IPS-NIHi11 (cell line): ENCODE measurements at regions not wholly inside any gene's neighbourhood (a gene's known extent, or its start where the extent isn't known, plus 50 kb on each side); places are given as distances from the start of the nearest gene placed in this dataset.
"Not testable (repeated sequence)": the region's sequence is repeated elsewhere in the genome, so short reads cannot be mapped to it uniquely, and the experiment has no call there.

Experiments used
- DNase-seq: peaks from one replicate; pipeline ENCODE4 v3.0.0; 2012; ENCODE audit warnings: mixed read lengths, low spot score

DNA sequence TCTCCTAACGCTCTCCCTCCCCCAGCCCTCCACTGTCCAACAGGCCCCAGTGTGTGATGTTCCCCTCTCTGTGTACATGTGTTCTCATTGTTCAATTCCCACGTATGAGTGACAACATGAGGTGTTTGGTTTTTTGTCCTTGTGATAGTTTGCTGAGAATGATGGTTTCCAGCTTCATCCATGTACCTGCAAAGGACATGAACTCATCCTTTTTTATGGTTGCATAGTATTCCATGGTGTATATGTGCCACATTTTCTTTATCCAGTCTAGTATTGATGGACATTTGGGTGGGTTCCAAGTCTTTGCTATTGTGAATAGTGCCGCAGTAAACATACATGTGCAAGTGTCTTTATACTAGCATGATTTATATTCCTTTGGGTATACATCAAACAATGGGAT, 347.4 kb downstream of the MAGEE1 start:
- DNase-seq = not testable (repeated sequence)

DNA sequence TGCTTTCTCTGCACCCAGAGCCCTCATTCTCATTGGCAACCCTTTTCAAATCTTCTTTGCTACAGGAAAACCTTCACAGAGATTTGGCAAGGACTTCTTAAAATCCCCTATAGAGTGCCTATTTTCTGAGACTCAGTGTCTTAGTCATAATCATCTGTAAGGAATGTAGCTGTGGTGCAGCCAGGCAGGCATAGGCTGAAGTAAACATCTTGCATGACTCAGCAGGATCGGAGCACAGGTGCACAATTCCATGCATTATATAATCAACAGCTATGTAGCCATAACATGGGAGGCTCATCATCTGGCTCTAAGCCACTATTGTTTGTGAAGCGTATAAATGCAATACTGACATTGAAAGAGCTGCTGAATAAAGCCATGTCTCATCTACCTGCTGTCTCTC, 368.8 kb downstream of the MAGEE1 start:
- no peak for DNase-seq

- no peak for DNase-seq
Observed at GRCh38 chrX:76802708-76803107, 375.2 kb downstream of the MAGEE1 start.

GRCh38 chrX:76815754-76816153, 388.2 kb downstream of the MAGEE1 start:
- DNase-seq = no peak

DNA sequence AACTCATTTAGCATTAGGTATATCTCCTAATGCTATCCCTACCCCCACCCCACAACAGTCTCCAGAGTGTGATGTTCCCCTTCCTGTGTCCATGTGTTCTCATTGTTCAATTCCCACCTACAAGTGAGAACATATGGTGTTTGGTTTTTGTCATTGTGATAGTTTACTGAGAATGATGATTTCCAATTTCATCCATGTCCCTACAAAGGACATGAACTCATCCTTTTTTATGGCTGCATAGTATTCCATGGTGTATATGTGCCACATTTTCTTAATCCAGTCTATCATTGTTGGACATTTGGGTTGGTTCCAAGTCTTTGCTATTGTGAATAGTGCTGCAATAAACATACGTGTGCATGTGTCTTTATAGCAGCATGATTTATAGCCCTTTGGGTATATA, 389.8 kb downstream of the MAGEE1 start:
- not testable (repeated sequence) for DNase-seq

GRCh38 chrX:76821276-76821675, 393.8 kb downstream of the MAGEE1 start:
- no peak for DNase-seq

DNA sequence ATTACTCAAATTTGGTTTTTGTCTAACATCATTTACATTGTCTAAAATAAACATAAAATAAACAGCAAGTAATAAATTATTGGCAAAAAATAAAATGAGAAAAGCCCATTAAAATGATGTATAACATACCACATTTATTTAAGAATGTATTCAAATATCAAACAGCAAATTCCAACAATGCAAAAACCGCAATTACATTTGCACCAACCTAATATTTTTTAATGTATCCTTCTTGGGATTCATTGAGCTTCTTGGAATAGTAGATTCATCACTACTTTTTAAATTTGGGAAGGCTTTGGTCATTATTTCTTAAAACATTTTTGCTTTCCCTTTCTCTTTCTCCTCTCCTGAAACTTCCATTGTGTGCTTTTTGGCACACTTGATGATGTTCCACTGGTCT, 400.2 kb downstream of the MAGEE1 start:
- no peak for DNase-seq

- DNase-seq = not testable (repeated sequence)
Observed at GRCh38 chrX:76840902-76841301, 413.4 kb downstream of the MAGEE1 start.

DNA sequence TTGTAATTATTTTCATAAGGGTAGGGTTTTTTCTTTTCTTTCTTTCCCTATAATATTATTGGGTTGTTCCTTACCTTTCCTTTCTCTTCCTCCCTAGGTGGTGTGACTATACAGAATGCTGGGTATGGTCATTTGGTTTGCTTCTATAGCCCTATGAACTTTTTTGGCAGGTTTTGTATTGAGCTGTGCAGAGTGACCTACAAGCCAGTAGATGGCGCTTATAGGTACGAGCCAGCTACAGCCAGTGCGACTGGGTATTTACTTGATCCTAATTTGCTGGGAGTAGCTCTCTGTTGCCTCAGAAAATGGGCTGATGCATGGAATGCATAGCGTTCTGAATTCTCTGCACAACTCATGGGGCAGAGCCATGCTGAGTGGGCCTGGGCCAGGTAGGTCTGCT, 423.3 kb downstream of the MAGEE1 start:
- peak; percentile 12 for DNase-seq

- DNase-seq = no peak
Observed at GRCh38 chrX:76862509-76862908, 435.0 kb downstream of the MAGEE1 start.

DNA sequence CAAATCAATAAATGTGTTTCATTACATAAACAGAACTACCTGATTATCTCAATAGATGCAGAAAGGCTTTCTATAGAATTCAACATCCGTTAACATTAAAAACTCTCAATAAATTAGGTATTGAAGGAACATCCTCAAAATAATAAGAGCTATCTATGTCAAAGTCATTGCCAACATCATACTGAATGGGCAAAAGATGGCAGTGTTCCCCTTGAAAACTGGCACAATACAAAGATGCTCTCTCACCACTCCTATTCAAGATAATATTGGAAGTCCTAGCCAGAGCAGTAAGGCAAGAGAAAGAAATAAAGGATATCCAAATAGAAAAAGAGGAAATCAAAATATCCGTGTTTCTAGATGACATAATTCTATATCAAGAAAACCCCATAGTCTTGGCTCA, 466.4 kb downstream of the MAGEE1 start:
- no peak for DNase-seq

DNA sequence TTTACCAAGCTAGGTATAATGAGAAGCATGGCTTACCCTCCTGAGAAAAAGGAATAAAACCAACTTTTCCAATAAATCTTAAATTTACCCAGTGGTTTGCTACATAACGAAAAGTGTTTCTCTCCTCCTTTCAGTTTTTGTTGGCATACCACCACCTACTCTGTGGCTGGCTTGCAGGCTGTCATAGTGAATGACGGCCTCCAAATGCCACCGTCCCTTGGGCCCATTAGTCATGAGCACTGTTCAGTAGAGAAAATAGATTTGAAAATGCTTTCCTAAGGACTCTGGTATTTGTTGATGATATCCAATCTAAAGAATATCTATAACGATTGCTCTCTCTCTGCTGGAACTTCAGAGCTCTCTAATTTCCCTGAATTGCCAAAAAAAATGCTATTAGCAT, 488.3 kb downstream of the MAGEE1 start:
- DNase-seq = no peak

GRCh38 chrX:76918033-76918432, 490.5 kb downstream of the MAGEE1 start:
- DNase-seq = no peak

GRCh38 chrX:76919761-76920160, 492.3 kb downstream of the MAGEE1 start:
- DNase-seq = no peak

DNA sequence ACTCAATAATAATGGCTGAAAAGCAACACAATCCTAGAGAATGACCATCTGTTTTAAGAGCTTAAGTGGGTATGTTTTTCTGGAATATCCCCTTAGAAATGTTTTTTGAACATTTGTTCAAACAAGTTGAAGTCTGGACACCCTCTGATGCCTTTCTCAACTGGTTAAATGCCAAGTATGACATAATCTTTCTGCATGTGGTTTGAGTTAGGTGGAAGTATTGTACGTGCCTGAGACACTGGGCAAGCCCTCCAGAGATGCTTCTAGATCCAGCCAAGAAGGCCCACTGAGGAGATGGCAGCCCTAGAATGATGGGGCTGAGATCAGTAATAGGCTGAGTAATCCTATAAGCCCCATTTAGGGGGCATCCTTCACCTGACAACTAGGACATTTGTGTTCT, 493.1 kb downstream of the MAGEE1 start:
- no peak for DNase-seq

GRCh38 chrX:76921176-76921575, 493.7 kb downstream of the MAGEE1 start:
- DNase-seq = no peak

- DNase-seq = no peak
Observed at GRCh38 chrX:76922100-76922499, 494.6 kb downstream of the MAGEE1 start.

DNA sequence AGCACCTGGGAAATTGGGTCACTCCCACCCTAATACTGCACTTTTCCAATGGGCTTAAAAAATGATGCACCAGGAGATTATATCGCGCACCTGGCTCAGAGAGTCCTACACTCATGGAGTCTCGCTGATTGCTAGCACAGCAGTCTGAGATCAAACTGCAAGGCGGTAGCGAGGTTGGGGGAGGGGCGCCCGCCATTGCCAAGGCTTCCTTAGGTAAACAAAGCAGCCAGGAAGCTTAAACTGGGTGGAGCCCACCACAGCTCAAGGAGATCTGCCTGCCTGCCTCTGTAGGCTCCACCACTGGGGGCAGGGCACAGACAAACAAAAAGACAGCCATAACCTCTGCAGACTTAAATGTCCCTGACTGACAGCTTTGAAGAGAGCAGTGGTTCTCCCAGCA, 497.1 kb downstream of the MAGEE1 start:
- DNase-seq = not testable (repeated sequence)

DNA sequence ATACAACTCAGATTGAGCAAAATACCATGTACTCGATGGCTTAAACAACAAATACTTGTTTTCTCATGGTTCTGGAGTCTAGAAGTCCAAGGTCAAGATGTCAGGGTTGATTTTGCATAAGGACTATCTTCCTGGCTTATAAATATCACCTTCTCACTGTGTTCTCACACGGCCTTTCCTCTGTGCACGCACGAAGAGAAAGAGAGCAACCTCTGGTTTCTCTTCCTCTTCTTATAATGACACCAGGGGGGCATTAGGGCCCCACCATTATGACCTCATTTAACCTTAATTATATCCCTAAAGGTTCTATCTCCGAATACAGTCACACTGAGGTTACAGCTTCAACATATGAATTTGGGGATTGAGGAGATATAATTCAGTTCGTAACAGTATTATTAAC, 504.0 kb downstream of the MAGEE1 start:
- no peak for DNase-seq

DNA sequence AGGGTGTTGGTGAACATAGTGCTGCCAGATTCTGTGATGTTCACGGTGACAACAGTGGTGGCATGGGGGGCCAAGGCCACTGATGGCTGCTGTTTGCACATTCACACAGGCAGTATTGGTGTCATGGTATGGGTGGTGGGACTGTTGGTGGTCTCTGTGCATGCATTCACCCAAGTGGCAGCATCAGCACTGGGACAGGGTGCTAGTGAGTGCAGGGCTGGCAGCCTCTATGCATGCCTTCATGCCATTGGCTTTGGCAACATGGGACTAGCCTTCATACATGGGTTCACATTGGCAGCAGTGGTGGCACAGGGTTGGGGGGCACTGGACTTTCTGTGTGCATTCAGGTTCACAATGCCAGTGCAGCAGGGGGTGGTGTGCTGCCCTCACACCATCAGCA, 489.7 kb upstream of the FGF16 start:
- no peak for DNase-seq

DNA sequence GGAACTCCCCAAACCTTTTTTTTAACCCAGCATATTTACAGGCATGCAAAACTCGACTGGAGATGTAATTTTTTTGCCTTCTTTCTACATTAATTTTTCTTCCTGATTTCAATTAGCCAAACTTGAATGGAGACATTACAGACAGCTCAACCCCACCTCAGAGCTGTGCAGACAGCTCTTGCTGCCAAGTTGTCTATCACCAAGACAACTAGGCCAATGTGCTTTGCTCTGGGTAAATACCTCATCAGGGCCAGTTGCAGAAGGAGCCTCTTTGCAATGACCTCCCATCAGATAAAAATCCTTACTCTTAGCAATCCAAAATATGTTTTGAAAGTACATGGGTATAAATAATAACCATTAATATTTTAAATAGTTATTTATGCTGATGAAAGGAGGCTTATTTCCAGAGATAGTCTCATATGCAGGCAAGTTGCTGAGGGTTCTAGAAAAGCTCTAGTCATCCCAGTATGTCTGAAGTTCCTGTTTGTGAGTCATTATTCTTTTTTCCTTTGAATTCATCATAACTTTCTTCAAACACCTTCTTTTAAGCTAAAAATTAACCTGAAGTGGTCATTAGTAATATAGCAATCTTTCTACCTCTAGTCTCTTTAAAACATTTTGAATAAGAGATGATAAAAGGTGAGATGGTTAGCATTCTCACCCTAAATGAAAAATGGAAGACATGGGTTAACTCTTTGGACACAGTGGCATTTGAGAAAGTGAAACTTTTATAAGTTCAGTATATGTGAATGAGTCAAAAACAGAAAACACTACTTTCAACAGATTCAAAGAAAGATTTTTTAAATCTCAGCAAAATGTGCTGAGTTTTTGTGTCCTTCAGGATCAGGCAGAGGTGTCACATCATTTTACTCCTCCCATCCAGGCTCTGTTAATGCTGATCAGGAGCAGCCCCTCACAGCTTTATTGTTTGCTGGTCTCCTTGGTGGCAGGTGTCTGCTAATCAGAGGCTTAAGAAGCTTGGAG, 475.5 kb upstream of the FGF16 start:
- DNase-seq = no peak

DNA sequence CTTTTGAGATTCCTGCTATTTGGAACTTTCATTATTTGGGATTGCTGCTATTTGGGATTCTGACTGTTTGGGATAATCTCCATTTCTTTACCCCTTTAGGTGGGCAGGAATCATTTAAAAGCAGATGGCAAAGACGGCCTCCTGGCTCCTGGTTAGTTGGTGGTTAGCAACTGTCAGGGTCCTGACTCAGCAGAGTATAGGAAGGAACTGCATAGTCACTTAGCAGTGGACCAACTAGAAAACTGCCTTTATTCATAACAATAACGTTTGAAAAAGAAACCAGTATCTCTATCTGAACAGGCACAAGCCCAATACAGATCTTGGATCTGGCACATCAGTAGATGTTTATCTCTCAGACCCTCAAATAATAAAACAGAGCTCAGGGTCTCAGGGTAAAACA, 469.7 kb upstream of the FGF16 start:
- DNase-seq = no peak

- DNase-seq = no peak
Observed at GRCh38 chrX:76987381-76987780, 459.8 kb upstream of the FGF16 start.

DNA sequence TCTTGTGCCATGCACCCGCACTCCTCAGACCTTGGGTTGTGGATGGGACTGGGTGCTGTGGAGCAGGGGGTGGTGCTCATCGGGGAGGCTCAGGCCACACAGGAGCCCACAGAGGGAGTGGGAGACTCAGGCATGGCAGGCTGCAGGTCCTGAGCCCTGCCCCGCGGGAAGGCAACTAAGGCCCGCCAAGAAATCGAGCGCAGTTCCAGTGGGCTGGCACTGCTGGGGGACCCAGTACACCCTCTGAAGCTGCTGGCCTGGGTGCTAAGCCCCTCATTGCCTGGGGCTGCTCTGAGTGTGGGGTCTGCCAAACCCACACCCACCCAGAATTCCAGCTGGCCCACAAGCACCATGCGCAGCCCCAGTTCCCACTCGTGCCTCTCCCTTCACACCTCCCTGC, 450.5 kb upstream of the FGF16 start:
- DNase-seq = no peak
